Endothelial cell of umbilical vein (primary cell): ENCODE measurements at regions not wholly inside any gene's neighbourhood (a gene's known extent, or its start where the extent isn't known, plus 50 kb on each side); places are given as distances from the start of the nearest gene placed in this dataset.
"Not testable (repeated sequence)": the region's sequence is repeated elsewhere in the genome, so short reads cannot be mapped to it uniquely, and the experiment has no call there.

Experiments
- BruUV-seq: library from RNA; stranded (reverse); fragments of 400-500 nt; replicated peaks from 2 replicates; lab custom pipeline; 2021; lab: Mats Ljungman, UMichigan
- CTCF ChIA-PET: fragments of 300-600, 350-600 bp; sonication (Branson Sonifier 250); formaldehyde crosslinking; loops from one replicate; lab custom pipeline; 2021; ENCODE audit warnings: antibody characterized with exemption, inconsistent platforms; lab: Charles Lee
- POLR2A ChIA-PET: fragments of 300-600, 350-600 bp; sonication (Branson Sonifier 250); formaldehyde crosslinking; loops from one replicate; lab custom pipeline; 2021; ENCODE audit warnings: antibody characterized with exemption, inconsistent platforms; lab: Charles Lee
- DNase-seq: peaks from one replicate; pipeline ENCODE4 v3.0.0-alpha.2; 2011; ENCODE audit warnings: low read depth, low spot score
- FAIRE-seq: peaks from 2 replicates; lab custom pipeline; 2011; peaks lifted over from hg19 to GRCh38; lab: Jason Lieb, UNC
- H2AFZ ChIP-seq: 2 replicates; pipeline ENCODE4 v1.6.0; 2012; ENCODE audit warnings: low read depth, low read length, control low read depth, inconsistent platforms
- H3K27ac ChIP-seq: 2 replicates; pipeline ENCODE4 v1.5.1; 2011; ENCODE audit warnings: low read depth, mild to moderate bottlenecking, control low read depth, low read length, moderate library complexity; ENCODE audit not compliant: insufficient read depth
- H3K27me3 ChIP-seq, 2 experiments: 2 replicates each; pipeline versions ENCODE4 v1.6.0 to v1.6.1; 2011; ENCODE audit warnings: low read length in 2 of 2, mixed read lengths in 1 of 2; ENCODE audit not compliant: control insufficient read depth in 2 of 2, insufficient read depth in 2 of 2
- H3K36me3 ChIP-seq, 2 experiments: 2 replicates in 1 of 2; 3 replicates in 1 of 2; pipeline ENCODE4 v1.5.1; 2011; ENCODE audit warnings: low read length in 2 of 2, mild to moderate bottlenecking in 1 of 2, moderate library complexity in 1 of 2; ENCODE audit not compliant: control insufficient read depth in 2 of 2, insufficient read depth in 2 of 2; ENCODE audit errors: extremely low read depth in 1 of 2
- H3K4me1 ChIP-seq: 3 replicates; pipeline ENCODE4 v1.5.1; 2011; ENCODE audit warnings: mild to moderate bottlenecking, low read length; ENCODE audit not compliant: control insufficient read depth, insufficient read depth; ENCODE audit errors: extremely low read depth
- H3K4me2 ChIP-seq: 2 replicates; pipeline ENCODE4 v1.6.1; 2011; ENCODE audit warnings: low read length, control low read depth, mixed read lengths; ENCODE audit not compliant: insufficient read depth
- H3K4me3 ChIP-seq, 3 experiments: fragments of 200-600 bp in 1 of 3; sonication (generic), shearing (Covaris generic) in 1 of 3; replicated peaks in 1 of 3; 2 replicates each; pipeline ENCODE4 v1.5.1; 2011 to 2016; ENCODE audit warnings: control low read depth in 3 of 3, low read length in 3 of 3, mild to moderate bottlenecking in 2 of 3, inconsistent platforms in 1 of 3, low read depth in 1 of 3, moderate library complexity in 1 of 3; ENCODE audit not compliant: insufficient read depth in 1 of 3
- H3K79me2 ChIP-seq: 2 replicates; pipeline ENCODE4 v1.6.0; 2012; ENCODE audit warnings: low read length, inconsistent platforms; ENCODE audit not compliant: control insufficient read depth, insufficient read depth
- H3K9ac ChIP-seq: replicated peaks from 2 replicates; pipeline ENCODE3; 2011; ENCODE audit warnings: low read length, control low read depth; ENCODE audit not compliant: insufficient read depth; ENCODE audit errors: extremely low read depth
- H3K9me1 ChIP-seq: replicated peaks from 3 replicates; pipeline ENCODE4 v1.6.0; 2011; ENCODE audit warnings: mild to moderate bottlenecking, low read length; ENCODE audit not compliant: control insufficient read depth, insufficient read depth; ENCODE audit errors: extremely low read depth
- H3K9me3 ChIP-seq: replicated peaks from 2 replicates; pipeline ENCODE4 v1.5.1; 2012; ENCODE audit warnings: low read length, inconsistent platforms; ENCODE audit not compliant: control insufficient read depth, insufficient read depth
- H4K20me1 ChIP-seq: replicated peaks from 2 replicates; pipeline ENCODE3; 2011; ENCODE audit warnings: mild to moderate bottlenecking, low read length; ENCODE audit not compliant: control insufficient read depth, insufficient read depth; ENCODE audit errors: extremely low read depth
- dilution Hi-C: fragments of 300-500 bp; cut with MboI; formaldehyde crosslinking; loops from one replicate; pipeline ENCODE4 v1.15.0; 2019; ENCODE audit warnings: low sequenced_read_pairs; ENCODE audit not compliant: extremely low pct_ligation_motif_present
- intact Hi-C: fragments of 100-400 bp; cut with micrococcal nuclease; formaldehyde crosslinking; loops from one replicate; pipeline ENCODE4 v1.10.0; 2022

- H3K36me3 ChIP-seq, H3K4me2 ChIP-seq, DNase-seq, BruUV-seq, H3K9me1 ChIP-seq, intact Hi-C loops, POLR2A ChIA-PET, H3K4me1 ChIP-seq, dilution Hi-C loops, H3K27me3 ChIP-seq, FAIRE-seq, H2AFZ ChIP-seq, H4K20me1 ChIP-seq, H3K79me2 ChIP-seq, H3K9ac ChIP-seq, H3K27ac ChIP-seq, CTCF ChIA-PET, H3K4me3 ChIP-seq: not testable (repeated sequence)
- peaks cover 12% of the 10 kb centered on the region for H3K9me3 ChIP-seq
Observed at GRCh38 chr15:20244792-20245191, 296.8 kb downstream of the GOLGA6L6 start.

- POLR2A ChIA-PET: not testable (repeated sequence)
Observed at GRCh38 chr15:20243486-20244240, 297.9 kb downstream of the GOLGA6L6 start.

GRCh38 chr15:20240366-20240917, 301.2 kb downstream of the GOLGA6L6 start:
- dilution Hi-C loops, BruUV-seq, CTCF ChIA-PET: not testable (repeated sequence)

More at GRCh38 chr15:20243486-20244240, 297.9 kb downstream of the GOLGA6L6 start:
- H3K9ac ChIP-seq, H4K20me1 ChIP-seq, H3K9me1 ChIP-seq, CTCF ChIA-PET, DNase-seq, intact Hi-C loops, BruUV-seq, FAIRE-seq, H3K4me3 ChIP-seq, H3K36me3 ChIP-seq, H2AFZ ChIP-seq, H3K27me3 ChIP-seq, H3K4me2 ChIP-seq, H3K4me1 ChIP-seq, dilution Hi-C loops, H3K27ac ChIP-seq, H3K79me2 ChIP-seq: not testable (repeated sequence)
- peaks cover 15% of the 10 kb centered on the region for H3K9me3 ChIP-seq

DNA sequence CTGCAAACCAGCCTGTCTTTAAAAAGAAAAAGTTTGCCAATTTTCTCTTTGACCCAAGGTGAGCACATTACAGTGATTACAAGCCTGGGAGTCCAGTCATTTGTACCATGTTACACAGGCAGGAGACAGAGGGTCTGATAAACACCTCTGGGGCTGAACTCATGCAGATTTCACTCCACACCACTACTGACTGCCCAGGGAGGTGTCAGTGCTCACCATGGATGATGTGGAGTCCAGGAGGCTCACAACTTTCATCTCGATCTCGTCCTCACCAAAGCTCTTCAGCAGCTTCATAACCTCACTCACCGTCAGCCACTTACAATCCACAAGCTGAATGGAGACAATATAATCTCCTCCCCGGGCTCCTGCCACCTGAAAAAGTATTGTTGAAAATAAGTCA, 302.4 kb downstream of the GOLGA6L6 start:
- H3K4me1 ChIP-seq, dilution Hi-C loops, FAIRE-seq, H3K9me1 ChIP-seq, BruUV-seq, H3K79me2 ChIP-seq, H3K27ac ChIP-seq, H3K36me3 ChIP-seq, H3K27me3 ChIP-seq, DNase-seq, POLR2A ChIA-PET, H3K9ac ChIP-seq, H3K4me3 ChIP-seq, CTCF ChIA-PET, intact Hi-C loops, H4K20me1 ChIP-seq, H2AFZ ChIP-seq, H3K4me2 ChIP-seq: not testable (repeated sequence)
- peaks cover 11% of the 10 kb centered on the region for H3K9me3 ChIP-seq

More at GRCh38 chr15:20240366-20240917, 301.2 kb downstream of the GOLGA6L6 start:
- POLR2A ChIA-PET, H3K4me1 ChIP-seq, H3K36me3 ChIP-seq, H3K9ac ChIP-seq, H3K27me3 ChIP-seq, H3K9me1 ChIP-seq, H3K4me3 ChIP-seq, H3K4me2 ChIP-seq, FAIRE-seq, H3K79me2 ChIP-seq, H2AFZ ChIP-seq, intact Hi-C loops, H3K27ac ChIP-seq, H4K20me1 ChIP-seq, DNase-seq: not testable (repeated sequence)
- peaks cover 11% of the 10 kb centered on the region for H3K9me3 ChIP-seq
